Ascending aorta (tissue), 2 donors: ENCODE measurements at regions not wholly inside any gene's neighbourhood (a gene's known extent, or its start where the extent isn't known, plus 50 kb on each side); places are given as distances from the start of the nearest gene placed in this dataset.

ENCODE experiments used
- DNase-seq, 2 donors: peaks; one replicate each; pipeline ENCODE4 v3.0.0-alpha.2; 2019; ENCODE audit warnings: low spot score in 2 of 2
- H3K27ac ChIP-seq, 2 donors: fragments of 200-600 bp; sonication (generic); one replicate each; pipeline ENCODE4 v1.5.1; 2016 to 2017; ENCODE audit warnings: mild to moderate bottlenecking in 1 of 2
- H3K27me3 ChIP-seq: fragments of 200-600 bp; sonication (generic); one replicate; pipeline ENCODE4 v1.5.1; 2017
- H3K36me3 ChIP-seq, 2 donors: fragments of 200-600 bp; sonication (generic); one replicate each; pipeline ENCODE4 v1.5.1; 2016
- H3K4me1 ChIP-seq, 2 donors: fragments of 200-600 bp; sonication (generic); one replicate each; pipeline ENCODE4 v1.5.1; 2016 to 2017; ENCODE audit warnings: mild to moderate bottlenecking in 1 of 2
- H3K4me3 ChIP-seq, 2 donors: fragments of 200-600 bp; sonication (generic); one replicate each; pipeline ENCODE4 v1.5.1; 2016 to 2017; ENCODE audit warnings: mild to moderate bottlenecking in 1 of 2
- H3K9me3 ChIP-seq, 2 donors: fragments of 200-600 bp; sonication (generic); one replicate each; pipeline ENCODE4 v1.5.1; 2016
- CTCF ChIP-seq, 3 experiments: fragments of 200-600 bp in 2 of 3; fragments of 450-650 bp in 1 of 3; sonication (generic) in 2 of 3; IDR thresholded peaks; one replicate each; pipeline ENCODE4 v1.5.1; 2016 to 2019; ENCODE audit warnings: antibody characterized with exemption in 3 of 3, mild to moderate bottlenecking in 1 of 3, moderate library complexity in 1 of 3
- intact Hi-C: fragments of 100-400 bp; cut with DNase I; formaldehyde crosslinking; loops from one replicate; pipeline ENCODE4 v1.15.1; 2023

- intact Hi-C loops, result no loop called here
- no peaks in the 10 kb centered on the region for H3K4me1 ChIP-seq
- no peak overlapping the region for H3K27ac ChIP-seq
- H3K27me3 ChIP-seq, result no peaks in the 10 kb centered on the region
- DNase-seq, result no peak
- H3K9me3 ChIP-seq, result no peaks in the 10 kb centered on the region
- no peaks in the 10 kb centered on the region for H3K36me3 ChIP-seq
- H3K4me3 ChIP-seq, result no peak overlapping the region
- no peak for TF ChIP-seq CTCF (IDR thresholded peaks at IDR 0.05)
Observed at GRCh38 chr5:56595566-56595965, 219.8 kb upstream of the MAP3K1 start.

GRCh38 chr5:56594792-56595191 is 220.6 kb upstream of the MAP3K1 start:
- H3K27ac ChIP-seq, result no peak overlapping the region
- H3K9me3 ChIP-seq, result no peaks in the 10 kb centered on the region
- intact Hi-C loops, result no loop called here
- no peak for TF ChIP-seq CTCF (IDR thresholded peaks at IDR 0.05)
- DNase-seq, result no peak
- H3K27me3 ChIP-seq, result no peaks in the 10 kb centered on the region
- H3K36me3 ChIP-seq, result no peaks in the 10 kb centered on the region
- no peaks in the 10 kb centered on the region for H3K4me1 ChIP-seq
- H3K4me3 ChIP-seq, result no peak overlapping the region

- DNase-seq, result no peak
- peaks cover 0 to 6% of the 10 kb centered on the region in 2 donors for H3K4me1 ChIP-seq
- H3K27me3 ChIP-seq, result no peaks in the 10 kb centered on the region
- intact Hi-C loops, result no loop called here
- no peak overlapping the region for H3K4me3 ChIP-seq
- H3K27ac ChIP-seq, result no peak overlapping the region
- no peaks in the 10 kb centered on the region for H3K36me3 ChIP-seq
- TF ChIP-seq CTCF (IDR thresholded peaks at IDR 0.05), result no peak
- H3K9me3 ChIP-seq, result no peaks in the 10 kb centered on the region
Observed at GRCh38 chr5:56591081-56591480, 224.3 kb upstream of the MAP3K1 start.

- Histone ChIP-seq H3K4me3 (no peak overlapping the region), H3K9me3 (no peaks in the 10 kb centered on the region), H3K27ac (no peak overlapping the region), H3K27me3 (no peaks in the 10 kb centered on the region), H3K36me3 (no peaks in the 10 kb centered on the region), H3K4me1 (peaks cover 3 to 11% of the 10 kb centered on the region in 2 donors)
- intact Hi-C loops, result no loop called here
- no peak for DNase-seq
- no peak for TF ChIP-seq CTCF (IDR thresholded peaks at IDR 0.05)
Observed at GRCh38 chr5:56589481-56589860, 225.9 kb upstream of the MAP3K1 start.

GRCh38 chr5:56588636-56589480 is 226.5 kb upstream of the MAP3K1 start:
- intact Hi-C loops, result no loop called here
- no peak for TF ChIP-seq CTCF (IDR thresholded peaks at IDR 0.05)
- H3K36me3 ChIP-seq, result no peaks in the 10 kb centered on the region

More at GRCh38 chr5:56588636-56589480, 226.5 kb upstream of the MAP3K1 start:
- peaks cover 3 to 11% of the 10 kb centered on the region in 2 donors for H3K4me1 ChIP-seq
- no peaks in the 10 kb centered on the region for H3K27me3 ChIP-seq
- H3K4me3 ChIP-seq, result no peak overlapping the region
- H3K27ac ChIP-seq, result no peak overlapping the region
- H3K9me3 ChIP-seq, result no peaks in the 10 kb centered on the region
- DNase-seq, result no peak
